ENCODE measurements at regions not wholly inside any gene's neighbourhood (a gene's known extent, or its start where the extent isn't known, plus 50 kb on each side); places are given as distances from the start of the nearest gene placed in this dataset.

DNA sequence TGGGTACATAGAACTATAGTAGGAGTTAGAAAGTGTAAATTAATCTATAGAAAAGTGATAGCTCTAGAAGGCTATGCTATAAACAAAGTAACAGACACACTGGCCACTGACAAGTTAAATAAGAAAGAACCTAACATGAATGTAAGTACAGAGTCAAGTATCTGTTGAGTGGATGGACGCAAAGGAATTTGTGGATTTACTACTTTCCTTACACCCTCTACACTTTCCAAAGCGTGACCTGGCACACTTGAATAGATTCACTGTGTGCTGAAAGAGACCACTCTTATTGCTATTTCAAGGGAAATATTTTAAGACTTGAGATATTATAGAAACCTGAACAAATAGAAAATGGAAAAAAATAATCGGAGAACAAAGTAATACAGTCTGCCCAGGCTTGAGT is 142.8 kb upstream of the SAMSN1 start:
- TF ChIP-seq, protein P1, sequence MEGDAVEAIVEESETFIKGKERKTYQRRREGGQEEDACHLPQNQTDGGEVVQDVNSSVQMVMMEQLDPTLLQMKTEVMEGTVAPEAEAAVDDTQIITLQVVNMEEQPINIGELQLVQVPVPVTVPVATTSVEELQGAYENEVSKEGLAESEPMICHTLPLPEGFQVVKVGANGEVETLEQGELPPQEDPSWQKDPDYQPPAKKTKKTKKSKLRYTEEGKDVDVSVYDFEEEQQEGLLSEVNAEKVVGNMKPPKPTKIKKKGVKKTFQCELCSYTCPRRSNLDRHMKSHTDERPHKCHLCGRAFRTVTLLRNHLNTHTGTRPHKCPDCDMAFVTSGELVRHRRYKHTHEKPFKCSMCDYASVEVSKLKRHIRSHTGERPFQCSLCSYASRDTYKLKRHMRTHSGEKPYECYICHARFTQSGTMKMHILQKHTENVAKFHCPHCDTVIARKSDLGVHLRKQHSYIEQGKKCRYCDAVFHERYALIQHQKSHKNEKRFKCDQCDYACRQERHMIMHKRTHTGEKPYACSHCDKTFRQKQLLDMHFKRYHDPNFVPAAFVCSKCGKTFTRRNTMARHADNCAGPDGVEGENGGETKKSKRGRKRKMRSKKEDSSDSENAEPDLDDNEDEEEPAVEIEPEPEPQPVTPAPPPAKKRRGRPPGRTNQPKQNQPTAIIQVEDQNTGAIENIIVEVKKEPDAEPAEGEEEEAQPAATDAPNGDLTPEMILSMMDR (IDR thresholded peaks at IDR 0.05): no peak
- TF ChIP-seq POLR2AphosphoS5 (IDR thresholded peaks at IDR 0.05; ENCODE audit: insufficient read depth in 1 of 2, low read depth in 1 of 2) (no peak), POLR2A (IDR thresholded peaks at IDR 0.05) (no peak)
